ENCODE measurements at regions not wholly inside any gene's neighbourhood (a gene's known extent, or its start where the extent isn't known, plus 50 kb on each side); places are given as distances from the start of the nearest gene placed in this dataset.

GRCh38 chr15:70190965-70191364, 93.2 kb upstream of the TLE3 start:
- no peak overlapping the region for H3K4me3 ChIP-seq (replicated peaks; ENCODE audit: insufficient read depth, low read length)
- no peak for TF ChIP-seq GABPA (IDR thresholded peaks at IDR 0.05; ENCODE audit: low read depth)
- no peak for TF ChIP-seq SPI1 (IDR thresholded peaks at IDR 0.05; ENCODE audit: borderline replicate concordance, low read depth)
- TF ChIP-seq, protein P1, sequence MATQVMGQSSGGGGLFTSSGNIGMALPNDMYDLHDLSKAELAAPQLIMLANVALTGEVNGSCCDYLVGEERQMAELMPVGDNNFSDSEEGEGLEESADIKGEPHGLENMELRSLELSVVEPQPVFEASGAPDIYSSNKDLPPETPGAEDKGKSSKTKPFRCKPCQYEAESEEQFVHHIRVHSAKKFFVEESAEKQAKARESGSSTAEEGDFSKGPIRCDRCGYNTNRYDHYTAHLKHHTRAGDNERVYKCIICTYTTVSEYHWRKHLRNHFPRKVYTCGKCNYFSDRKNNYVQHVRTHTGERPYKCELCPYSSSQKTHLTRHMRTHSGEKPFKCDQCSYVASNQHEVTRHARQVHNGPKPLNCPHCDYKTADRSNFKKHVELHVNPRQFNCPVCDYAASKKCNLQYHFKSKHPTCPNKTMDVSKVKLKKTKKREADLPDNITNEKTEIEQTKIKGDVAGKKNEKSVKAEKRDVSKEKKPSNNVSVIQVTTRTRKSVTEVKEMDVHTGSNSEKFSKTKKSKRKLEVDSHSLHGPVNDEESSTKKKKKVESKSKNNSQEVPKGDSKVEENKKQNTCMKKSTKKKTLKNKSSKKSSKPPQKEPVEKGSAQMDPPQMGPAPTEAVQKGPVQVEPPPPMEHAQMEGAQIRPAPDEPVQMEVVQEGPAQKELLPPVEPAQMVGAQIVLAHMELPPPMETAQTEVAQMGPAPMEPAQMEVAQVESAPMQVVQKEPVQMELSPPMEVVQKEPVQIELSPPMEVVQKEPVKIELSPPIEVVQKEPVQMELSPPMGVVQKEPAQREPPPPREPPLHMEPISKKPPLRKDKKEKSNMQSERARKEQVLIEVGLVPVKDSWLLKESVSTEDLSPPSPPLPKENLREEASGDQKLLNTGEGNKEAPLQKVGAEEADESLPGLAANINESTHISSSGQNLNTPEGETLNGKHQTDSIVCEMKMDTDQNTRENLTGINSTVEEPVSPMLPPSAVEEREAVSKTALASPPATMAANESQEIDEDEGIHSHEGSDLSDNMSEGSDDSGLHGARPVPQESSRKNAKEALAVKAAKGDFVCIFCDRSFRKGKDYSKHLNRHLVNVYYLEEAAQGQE (IDR thresholded peaks at IDR 0.05; ENCODE audit: insufficient replicate concordance, low read depth): no peak
- TF ChIP-seq, protein P2, sequence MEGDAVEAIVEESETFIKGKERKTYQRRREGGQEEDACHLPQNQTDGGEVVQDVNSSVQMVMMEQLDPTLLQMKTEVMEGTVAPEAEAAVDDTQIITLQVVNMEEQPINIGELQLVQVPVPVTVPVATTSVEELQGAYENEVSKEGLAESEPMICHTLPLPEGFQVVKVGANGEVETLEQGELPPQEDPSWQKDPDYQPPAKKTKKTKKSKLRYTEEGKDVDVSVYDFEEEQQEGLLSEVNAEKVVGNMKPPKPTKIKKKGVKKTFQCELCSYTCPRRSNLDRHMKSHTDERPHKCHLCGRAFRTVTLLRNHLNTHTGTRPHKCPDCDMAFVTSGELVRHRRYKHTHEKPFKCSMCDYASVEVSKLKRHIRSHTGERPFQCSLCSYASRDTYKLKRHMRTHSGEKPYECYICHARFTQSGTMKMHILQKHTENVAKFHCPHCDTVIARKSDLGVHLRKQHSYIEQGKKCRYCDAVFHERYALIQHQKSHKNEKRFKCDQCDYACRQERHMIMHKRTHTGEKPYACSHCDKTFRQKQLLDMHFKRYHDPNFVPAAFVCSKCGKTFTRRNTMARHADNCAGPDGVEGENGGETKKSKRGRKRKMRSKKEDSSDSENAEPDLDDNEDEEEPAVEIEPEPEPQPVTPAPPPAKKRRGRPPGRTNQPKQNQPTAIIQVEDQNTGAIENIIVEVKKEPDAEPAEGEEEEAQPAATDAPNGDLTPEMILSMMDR (IDR thresholded peaks at IDR 0.05; ENCODE audit: insufficient read depth, low read length): no peak
- no peak for TF ChIP-seq POLR2AphosphoS5 (IDR thresholded peaks at IDR 0.05; ENCODE audit: low read depth)
- DNase-seq (ENCODE audit: low read depth in 1 of 2, low spot score in 1 of 2): no peak
- no peak overlapping the region for H3K27ac ChIP-seq (replicated peaks)
- no peaks in the 10 kb centered on the region for H3K27me3 ChIP-seq (ENCODE audit: insufficient read depth, poor library complexity, severe bottlenecking)

GRCh38 chr15:70189826-70190695, 92.3 kb upstream of the TLE3 start:
- Histone ChIP-seq H3K4me3 (replicated peaks; ENCODE audit: insufficient read depth, low read length) (no peak overlapping the region), H3K27me3 (ENCODE audit: insufficient read depth, poor library complexity, severe bottlenecking) (no peaks in the 10 kb centered on the region), H3K27ac (replicated peaks) (no peak overlapping the region)
- TF ChIP-seq POLR2AphosphoS5 (IDR thresholded peaks at IDR 0.05; ENCODE audit: low read depth) (no peak), SPI1 (IDR thresholded peaks at IDR 0.05; ENCODE audit: borderline replicate concordance, low read depth) (peak; percentile 54; the same call in 1 of the 2 replicates)
- peak in 1 of 2 experiments; percentile 62 for DNase-seq (ENCODE audit: low read depth in 1 of 2, low spot score in 1 of 2)

DNA sequence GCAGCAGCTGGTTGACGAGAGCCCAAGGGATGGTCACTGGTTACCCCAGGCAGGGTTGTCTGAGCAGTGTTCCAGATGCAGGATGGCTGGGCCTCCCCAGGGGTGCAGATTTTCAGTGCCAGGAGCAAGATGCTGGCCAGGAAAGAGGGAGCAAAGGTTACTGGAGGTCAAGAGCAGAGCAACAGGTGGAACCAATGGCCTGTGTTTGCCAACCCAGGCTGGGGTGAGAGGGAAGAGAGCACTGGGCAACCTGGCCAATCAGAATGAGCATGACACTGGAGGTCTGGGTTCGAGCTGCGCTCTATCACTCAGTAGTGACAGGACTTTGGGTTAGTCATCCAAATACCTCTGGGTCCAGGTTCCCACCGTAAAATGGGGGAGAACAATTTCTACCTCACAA, 90.6 kb upstream of the TLE3 start:
- Histone ChIP-seq H3K27ac (replicated peaks) (no peak overlapping the region), H3K4me3 (replicated peaks; ENCODE audit: insufficient read depth, low read length) (no peak overlapping the region), H3K27me3 (ENCODE audit: insufficient read depth, poor library complexity, severe bottlenecking) (no peaks in the 10 kb centered on the region)
- DNase-seq (ENCODE audit: low read depth in 1 of 2, low spot score in 1 of 2): no peak
- TF ChIP-seq, protein P1 (IDR thresholded peaks at IDR 0.05; ENCODE audit: insufficient replicate concordance, low read depth): no peak
- TF ChIP-seq POLR2AphosphoS5 (IDR thresholded peaks at IDR 0.05; ENCODE audit: low read depth) (no peak), GABPA (IDR thresholded peaks at IDR 0.05; ENCODE audit: low read depth) (no peak), SPI1 (IDR thresholded peaks at IDR 0.05; ENCODE audit: borderline replicate concordance, low read depth) (no peak)
- TF ChIP-seq, protein P2 (IDR thresholded peaks at IDR 0.05; ENCODE audit: insufficient read depth, low read length): no peak

- DNase-seq (ENCODE audit: low read depth in 1 of 2, low spot score in 1 of 2): no peak
- Histone ChIP-seq H3K27ac (replicated peaks) (no peak overlapping the region), H3K4me3 (replicated peaks; ENCODE audit: insufficient read depth, low read length) (no peak overlapping the region), H3K27me3 (ENCODE audit: insufficient read depth, poor library complexity, severe bottlenecking) (no peaks in the 10 kb centered on the region)
- TF ChIP-seq, protein P2 (IDR thresholded peaks at IDR 0.05; ENCODE audit: insufficient read depth, low read length): no peak
- no peak for TF ChIP-seq GABPA (IDR thresholded peaks at IDR 0.05; ENCODE audit: low read depth)
- TF ChIP-seq, protein P1 (IDR thresholded peaks at IDR 0.05; ENCODE audit: insufficient replicate concordance, low read depth): no peak
- no peak for TF ChIP-seq SPI1 (IDR thresholded peaks at IDR 0.05; ENCODE audit: borderline replicate concordance, low read depth)
- no peak for TF ChIP-seq POLR2AphosphoS5 (IDR thresholded peaks at IDR 0.05; ENCODE audit: low read depth)
These were observed 89.6 kb upstream of the TLE3 start for GRCh38 chr15:70187331-70187730.
